HG03571 (cell line): ENCODE measurements at regions not wholly inside any gene's neighbourhood (a gene's known extent, or its start where the extent isn't known, plus 50 kb on each side); places are given as distances from the start of the nearest gene placed in this dataset.

ENCODE experiments used
- ATAC-seq: cut with Tn5 transposase; IDR thresholded peaks from one replicate; pipeline ENCODE4 v1.9.1; 2021; ENCODE audit not compliant: unreplicated experiment

GRCh38 chr11:112355726-112356125 is 95.1 kb upstream of the PLET1 start:
- no peak for ATAC-seq

GRCh38 chr11:112357488-112357887 is 96.8 kb upstream of the PLET1 start:
- ATAC-seq, result no peak

- no peak for ATAC-seq
Measured at GRCh38 chr11:112361396-112361795, 100.7 kb upstream of the PLET1 start.

DNA sequence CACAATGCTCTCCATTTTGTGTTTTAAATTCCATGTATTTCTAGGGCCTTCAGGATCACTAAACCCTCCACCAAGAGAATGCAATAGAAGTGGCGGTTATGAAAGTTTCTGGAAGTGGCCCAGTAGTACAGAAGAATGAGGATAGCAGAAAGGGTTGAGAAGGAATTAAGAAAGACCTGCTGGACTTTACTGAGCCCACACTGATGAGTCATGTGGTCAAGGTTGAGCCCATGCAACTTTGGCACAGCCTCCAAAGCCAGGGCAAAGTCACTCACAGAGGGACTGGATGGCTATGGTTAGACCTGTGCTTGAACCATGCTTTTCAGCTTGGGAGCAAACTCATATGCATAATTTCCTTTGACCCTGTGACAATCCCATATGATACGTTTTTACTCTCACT is 102.9 kb upstream of the PLET1 start:
- no peak for ATAC-seq

DNA sequence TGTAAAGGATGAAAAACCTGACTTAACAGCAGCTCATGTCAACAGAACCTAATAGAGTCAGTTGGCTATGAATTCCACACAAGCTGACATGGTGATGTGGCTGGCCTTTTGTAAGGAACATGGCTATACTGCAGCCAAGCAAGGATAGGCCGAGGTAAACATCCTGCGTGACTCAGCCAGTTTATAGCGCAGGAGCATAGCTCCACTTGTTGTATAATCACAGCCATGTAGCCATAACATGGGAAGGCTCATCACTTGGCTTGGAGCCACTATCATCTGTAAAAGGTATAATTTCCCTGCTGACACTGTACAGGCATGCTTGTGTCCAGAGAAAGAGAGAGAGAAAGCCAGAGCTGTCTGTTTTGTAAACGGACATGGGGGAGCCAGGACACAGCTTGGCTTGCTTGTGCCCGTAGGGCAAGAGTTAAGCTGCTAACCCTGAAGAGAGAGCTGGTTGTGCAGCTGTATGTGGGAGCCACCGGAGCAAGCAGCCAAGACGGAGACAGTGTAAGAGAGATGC is 104.4 kb upstream of the PLET1 start:
- ATAC-seq, result no peak

DNA sequence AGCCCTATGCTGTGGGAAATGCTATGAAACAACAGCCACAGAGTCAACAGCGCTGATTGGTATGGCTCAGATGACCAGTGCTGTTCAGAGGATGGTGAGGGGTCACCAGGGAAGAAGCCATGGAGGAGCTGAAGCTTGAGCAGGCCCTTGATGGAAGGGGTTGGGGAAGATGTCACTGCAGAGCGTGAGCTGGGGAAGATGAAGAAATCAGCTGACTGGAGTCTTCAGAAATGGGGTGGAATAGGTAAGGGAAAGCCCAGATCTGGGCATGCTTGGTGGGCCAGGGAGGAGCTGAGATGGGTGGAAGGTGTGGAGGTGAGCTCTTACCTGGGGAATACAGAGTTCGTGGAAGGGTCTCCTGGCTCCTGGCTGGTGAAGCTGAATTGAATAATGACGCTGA is 105.4 kb upstream of the PLET1 start:
- ATAC-seq, result no peak

DNA sequence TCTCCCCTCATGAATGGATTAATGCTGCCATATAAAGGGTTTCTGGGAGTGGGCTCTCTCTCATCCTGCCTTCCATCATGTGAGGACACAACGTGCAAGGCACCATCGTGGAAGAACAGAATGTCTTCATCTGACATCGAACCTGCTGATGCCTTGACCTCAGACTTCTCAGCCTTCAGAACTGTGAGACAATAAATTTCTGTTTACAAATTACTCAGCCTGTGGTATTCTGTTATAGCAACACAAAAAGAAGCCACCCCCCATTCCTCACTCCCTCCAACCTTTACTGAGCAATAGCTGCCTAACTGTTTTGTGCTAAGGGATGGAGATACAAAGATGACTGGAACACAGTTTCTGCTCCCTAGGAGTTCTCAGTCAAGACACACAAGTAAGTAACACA is 106.1 kb upstream of the PLET1 start:
- ATAC-seq, result no peak

- ATAC-seq, result no peak
Measured at GRCh38 chr11:112367461-112367860, 106.8 kb upstream of the PLET1 start.

DNA sequence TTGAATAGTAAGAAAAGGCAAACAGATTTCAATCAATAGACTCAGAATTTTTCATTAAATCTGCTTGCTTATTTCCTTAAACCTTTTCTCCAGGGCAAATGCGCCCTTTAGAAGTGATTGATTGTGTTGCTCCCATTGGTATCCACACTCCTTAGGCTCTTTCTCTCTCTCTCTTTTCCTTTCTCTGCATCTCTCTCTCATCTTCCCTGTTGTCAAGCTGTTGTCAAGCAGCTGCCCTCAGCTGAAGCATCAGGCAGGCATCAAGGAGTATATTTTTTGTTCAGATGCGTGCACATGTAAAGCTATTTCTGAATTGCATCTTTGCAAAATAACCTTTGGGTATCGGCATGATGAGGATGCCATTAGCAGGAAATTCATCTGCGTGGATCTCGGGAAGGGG is 107.2 kb upstream of the PLET1 start:
- ATAC-seq, result no peak

DNA sequence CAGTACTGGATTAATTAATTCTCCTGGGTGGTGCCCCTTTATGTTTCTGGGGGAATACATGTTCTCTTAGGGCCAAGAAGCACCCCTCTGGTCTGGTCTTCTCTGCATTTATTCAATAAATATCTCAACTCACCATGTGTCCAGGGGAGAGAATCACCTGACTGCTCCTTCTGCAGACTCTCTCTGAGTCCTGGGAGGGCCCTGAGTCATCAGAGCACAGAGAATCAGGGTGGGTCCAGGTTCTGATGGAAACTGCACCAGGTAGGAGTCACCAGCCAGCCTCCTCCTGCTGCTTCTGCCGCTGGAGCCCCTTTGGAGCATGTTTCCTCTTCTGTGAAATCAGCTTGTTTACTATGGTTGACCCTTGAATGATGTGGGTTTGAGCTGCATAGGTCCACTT is 107.7 kb upstream of the PLET1 start:
- ATAC-seq, result no peak

GRCh38 chr11:112369374-112369773 is 108.7 kb upstream of the PLET1 start:
- no peak for ATAC-seq

DNA sequence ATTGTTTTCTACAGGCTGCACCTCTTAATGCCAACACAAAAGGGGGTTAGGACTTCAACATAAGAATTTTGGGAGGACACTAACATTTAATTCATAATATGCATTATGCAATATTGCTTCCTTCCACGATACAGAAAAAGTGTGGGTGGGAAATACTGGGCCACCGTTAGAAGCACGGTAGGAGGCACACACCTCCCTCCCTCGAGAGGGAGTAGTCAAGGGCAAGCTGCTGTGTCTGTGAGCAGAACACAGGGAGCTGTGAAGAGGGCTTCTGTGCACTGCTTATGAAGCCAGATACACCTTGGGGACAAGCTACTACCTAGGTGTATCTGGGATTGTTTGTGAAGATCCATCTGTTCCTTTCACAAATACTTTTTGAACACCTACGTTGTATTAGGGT is 109.3 kb upstream of the PLET1 start:
- ATAC-seq, result no peak

DNA sequence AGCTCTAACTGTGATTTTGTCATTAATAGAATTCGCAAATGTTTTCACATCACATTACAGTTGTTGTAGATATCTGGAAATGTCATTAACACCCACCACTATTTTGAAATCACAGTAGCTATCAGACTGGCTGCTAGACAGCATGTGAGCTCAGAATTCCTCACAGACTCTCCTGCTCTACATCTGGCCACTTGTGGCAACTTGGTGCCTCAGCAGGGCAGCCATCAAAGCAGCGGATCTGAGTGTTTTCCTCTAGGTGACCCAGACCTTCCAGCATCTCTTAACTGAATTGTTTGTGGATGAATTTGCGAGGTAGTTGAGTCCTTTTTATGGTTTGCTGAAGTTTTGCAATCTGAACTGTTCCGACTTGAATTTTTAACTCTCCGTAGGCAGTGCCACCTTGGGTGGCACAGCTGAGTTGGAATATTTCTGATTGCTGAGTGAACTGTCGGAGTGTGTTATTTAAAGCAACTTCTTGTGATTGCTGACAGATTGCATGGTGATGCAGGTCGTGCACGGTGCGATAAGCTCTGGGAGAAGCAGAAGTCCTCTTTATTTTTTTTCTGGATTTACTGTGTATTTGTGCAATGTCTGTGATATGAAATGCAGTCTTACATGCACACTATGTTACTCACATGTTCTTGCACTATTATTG is 114.0 kb upstream of the PLET1 start:
- ATAC-seq, result no peak

DNA sequence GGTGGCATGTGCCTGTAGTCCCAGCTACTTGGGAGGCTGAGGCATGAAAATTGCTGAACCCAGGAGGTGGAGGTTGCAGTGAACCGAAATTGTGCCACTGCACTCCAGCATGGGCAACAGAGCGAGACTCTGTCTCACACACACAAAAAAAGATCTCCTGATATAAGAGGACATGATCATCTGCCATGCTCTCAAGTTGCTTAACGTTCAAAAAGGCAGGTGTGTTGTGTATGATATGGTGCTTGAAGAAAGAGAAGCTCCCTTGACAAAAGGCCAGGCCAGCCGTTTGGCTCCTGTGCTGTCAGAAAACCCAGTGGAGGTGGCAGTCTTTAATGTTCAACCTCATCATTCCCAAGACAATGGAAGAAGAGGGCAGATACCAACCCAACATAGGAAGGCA is 117.3 kb upstream of the PLET1 start:
- no peak for ATAC-seq

GRCh38 chr11:112380464-112380863 is 119.8 kb upstream of the PLET1 start:
- no peak for ATAC-seq

DNA sequence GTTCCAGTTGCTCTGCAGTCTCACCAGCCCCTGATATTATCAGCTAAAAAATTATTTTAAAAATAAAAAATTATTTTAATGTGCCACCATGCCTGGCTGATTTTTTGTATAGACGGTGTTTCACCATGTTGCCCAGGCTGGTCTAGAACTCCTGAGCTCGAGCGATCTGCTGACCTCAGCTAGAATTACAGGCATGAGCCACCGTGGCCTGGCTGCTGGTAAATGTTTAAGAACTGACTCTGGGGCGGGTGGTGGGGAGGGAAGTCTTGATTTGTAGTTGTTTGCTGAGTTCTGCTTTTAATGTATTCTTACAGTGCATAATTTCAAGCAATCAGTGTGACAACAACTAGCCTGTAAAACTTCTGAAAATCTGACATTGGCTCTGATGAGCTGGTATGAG is 120.9 kb upstream of the PLET1 start:
- ATAC-seq, result no peak

- ATAC-seq, result no peak
Measured at GRCh38 chr11:112382561-112382960, 121.9 kb upstream of the PLET1 start.

DNA sequence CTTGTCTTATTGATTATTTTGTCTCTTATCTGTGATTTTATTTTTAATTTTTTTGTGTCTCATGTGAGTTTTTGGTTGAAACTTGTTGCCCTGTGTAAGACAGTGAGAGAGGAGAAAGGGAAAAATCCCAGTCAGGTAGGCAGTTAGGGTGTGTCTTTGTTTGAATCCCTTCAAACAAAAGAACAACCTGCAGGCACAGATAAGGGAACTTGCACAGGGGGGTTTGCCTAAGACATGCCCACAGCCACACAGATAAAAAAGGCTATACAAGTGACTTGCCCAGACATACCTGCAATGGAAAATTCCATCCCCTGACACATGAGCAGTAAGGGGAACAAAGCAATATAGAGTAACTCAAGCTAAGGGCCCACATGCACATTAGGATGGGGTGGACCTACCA is 127.8 kb upstream of the PLET1 start:
- no peak for ATAC-seq

- ATAC-seq, result no peak
Measured at GRCh38 chr11:112391086-112391485, 130.4 kb upstream of the PLET1 start.

GRCh38 chr11:112392904-112393303 is 132.2 kb upstream of the PLET1 start:
- ATAC-seq, result no peak

- no peak for ATAC-seq
Measured at GRCh38 chr11:112394304-112394703, 133.6 kb upstream of the PLET1 start.

- no peak for ATAC-seq
Measured at GRCh38 chr11:112396076-112396475, 135.4 kb upstream of the PLET1 start.

DNA sequence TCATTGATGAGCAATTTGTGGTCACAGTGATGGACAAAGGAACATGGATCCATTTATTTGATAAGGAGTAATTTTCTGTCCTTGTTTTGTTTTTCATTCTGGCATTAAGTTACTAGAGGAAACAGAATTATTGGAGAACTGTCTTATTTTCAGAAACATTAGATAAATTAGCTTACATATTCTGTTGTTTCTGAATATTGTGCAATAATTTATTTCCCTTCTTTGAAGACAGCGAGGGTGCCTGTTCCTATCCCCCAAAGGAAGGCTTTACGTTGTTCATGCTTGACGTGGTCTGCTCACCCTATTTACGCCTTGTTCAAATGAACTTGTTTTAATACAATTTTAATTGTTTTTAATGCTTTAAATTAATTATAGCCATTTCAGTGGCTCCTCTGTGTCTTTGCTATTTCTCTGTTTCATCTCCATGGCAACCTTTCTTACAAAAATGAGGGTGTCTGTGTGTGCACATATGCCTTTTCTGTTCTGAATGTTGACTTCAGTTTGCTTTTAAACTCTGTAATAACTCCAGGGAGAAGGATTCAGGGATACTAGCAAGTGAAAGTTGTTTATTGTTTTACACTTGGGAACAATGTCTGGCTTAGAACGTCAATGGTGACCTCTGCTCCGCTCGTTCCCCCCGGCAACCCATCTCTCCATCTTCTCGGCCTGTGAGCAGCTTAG is 138.3 kb upstream of the PLET1 start:
- no peak for ATAC-seq
